ENCODE measurements at regions not wholly inside any gene's neighbourhood (a gene's known extent, or its start where the extent isn't known, plus 50 kb on each side); places are given as distances from the start of the nearest gene placed in this dataset.

GRCh38 chr6:114558153-114558552 lies 215.3 kb upstream of the HS3ST5 start:
- no peak for TF ChIP-seq CTCF (IDR thresholded peaks at IDR 0.05; ENCODE audit: low read depth, low read length, poor library complexity, severe bottlenecking)
- TF ChIP-seq EZH2phosphoT487 (IDR thresholded peaks at IDR 0.05; ENCODE audit: borderline replicate concordance, low read length) = no peak
